Astrocyte of the cerebellum (primary cell): ENCODE measurements at regions not wholly inside any gene's neighbourhood (a gene's known extent, or its start where the extent isn't known, plus 50 kb on each side); places are given as distances from the start of the nearest gene placed in this dataset.

Experiments used
- DNase-seq: peaks from one replicate; pipeline ENCODE4 v3.0.0-alpha.2; 2011; ENCODE audit warnings: low read depth
- H3K4me3 ChIP-seq: 2 replicates; pipeline ENCODE4 v1.5.1; 2011; ENCODE audit warnings: mild to moderate bottlenecking, low read depth, low read length, moderate library complexity
- CTCF ChIP-seq: IDR thresholded peaks from 2 replicates; pipeline ENCODE4 v1.5.1; 2012; ENCODE audit warnings: low read length, low read depth, moderate library complexity, mild to moderate bottlenecking; ENCODE audit errors: missing control alignments
- in situ Hi-C: cut with HindIII; loops from 2 replicates; pipeline ENCODE4 v1.10.0; 2017; ENCODE audit warnings: low sequenced_read_pairs

GRCh38 chrX:139194571-139195280 lies 335.8 kb upstream of the F9 start:
- in situ Hi-C loops = no loop called here
- peak overlapping the region; percentile 38 for H3K4me3 ChIP-seq
- DNase-seq = no peak
- no peak for TF ChIP-seq CTCF

- in situ Hi-C loops = no loop called here
- TF ChIP-seq CTCF = no peak
- DNase-seq = no peak
- H3K4me3 ChIP-seq = no peak overlapping the region
Measured at GRCh38 chrX:139192386-139192961, 338.1 kb upstream of the F9 start.

- no peak overlapping the region for H3K4me3 ChIP-seq
- DNase-seq = no peak
- in situ Hi-C loops = no loop called here
- TF ChIP-seq CTCF = no peak
Measured at GRCh38 chrX:139191746-139192385, 338.7 kb upstream of the F9 start.

GRCh38 chrX:139191286-139191685 lies 339.3 kb upstream of the F9 start:
- no peak for DNase-seq
- H3K4me3 ChIP-seq = no peak overlapping the region
- in situ Hi-C loops = no loop called here
- TF ChIP-seq CTCF = no peak

- no peak for DNase-seq
- no peak overlapping the region for H3K4me3 ChIP-seq
- no peak for TF ChIP-seq CTCF
- in situ Hi-C loops = no loop called here
Measured at GRCh38 chrX:139187738-139188137, 342.8 kb upstream of the F9 start.

GRCh38 chrX:139186991-139187390 lies 343.5 kb upstream of the F9 start:
- no peak for TF ChIP-seq CTCF
- no peak overlapping the region for H3K4me3 ChIP-seq
- DNase-seq = no peak
- in situ Hi-C loops = no loop called here
